ENCODE measurements at regions not wholly inside any gene's neighbourhood (a gene's known extent, or its start where the extent isn't known, plus 50 kb on each side); places are given as distances from the start of the nearest gene placed in this dataset.

GRCh38 chr1:192022827-192023226 is 135.4 kb upstream of the RGS18 start:
- TF ChIP-seq CTCF (IDR thresholded peaks at IDR 0.05): no peak

GRCh38 chr1:192024881-192025280 is 133.4 kb upstream of the RGS18 start:
- no peak overlapping the region for H3K4me3 ChIP-seq
- no peak for DNase-seq
- no peaks in the 10 kb centered on the region for H3K9me3 ChIP-seq
- intact Hi-C loops (cut with DNase I): no loop called here
- H3K27ac ChIP-seq: no peak overlapping the region
- ATAC-seq: no peak
- H3K27me3 ChIP-seq: no peaks in the 10 kb centered on the region
- H3K4me1 ChIP-seq: no peaks in the 10 kb centered on the region
- no peaks in the 10 kb centered on the region for H3K36me3 ChIP-seq
- TF ChIP-seq CTCF (IDR thresholded peaks at IDR 0.05): no peak

More at GRCh38 chr1:192022827-192023226, 135.4 kb upstream of the RGS18 start:
- ATAC-seq: no peak
- Histone ChIP-seq H3K36me3 (no peaks in the 10 kb centered on the region), H3K27ac (no peak overlapping the region), H3K27me3 (no peaks in the 10 kb centered on the region), H3K4me1 (no peaks in the 10 kb centered on the region), H3K9me3 (no peaks in the 10 kb centered on the region), H3K4me3 (no peak overlapping the region)
- no peak for DNase-seq
- intact Hi-C loops (cut with DNase I): no loop called here

- no peaks in the 10 kb centered on the region for H3K9me3 ChIP-seq
- ATAC-seq: peak; percentile 39
- intact Hi-C loops (cut with DNase I): no loop called here
- H3K4me3 ChIP-seq: no peak overlapping the region
- H3K27ac ChIP-seq: no peak overlapping the region
- no peaks in the 10 kb centered on the region for H3K27me3 ChIP-seq
- TF ChIP-seq CTCF (IDR thresholded peaks at IDR 0.05): no peak
- H3K4me1 ChIP-seq: no peaks in the 10 kb centered on the region
- no peaks in the 10 kb centered on the region for H3K36me3 ChIP-seq
- no peak for DNase-seq
Measured at GRCh38 chr1:192038567-192038966, 119.7 kb upstream of the RGS18 start.

GRCh38 chr1:192045131-192045530 is 113.1 kb upstream of the RGS18 start:
- Histone ChIP-seq H3K27ac (no peak overlapping the region), H3K27me3 (no peaks in the 10 kb centered on the region), H3K4me3 (no peak overlapping the region), H3K9me3 (no peaks in the 10 kb centered on the region), H3K36me3 (no peaks in the 10 kb centered on the region), H3K4me1 (no peaks in the 10 kb centered on the region)
- intact Hi-C loops (cut with DNase I): no loop called here
- TF ChIP-seq CTCF (IDR thresholded peaks at IDR 0.05): no peak
- ATAC-seq: no peak
- no peak for DNase-seq

GRCh38 chr1:192053531-192053971 is 104.7 kb upstream of the RGS18 start:
- Histone ChIP-seq H3K27ac (no peak overlapping the region), H3K4me3 (no peak overlapping the region), H3K9me3 (no peaks in the 10 kb centered on the region), H3K36me3 (no peaks in the 10 kb centered on the region), H3K4me1 (no peaks in the 10 kb centered on the region), H3K27me3 (no peaks in the 10 kb centered on the region)
- ATAC-seq (no peak), DNase-seq (no peak)
- TF ChIP-seq CTCF (IDR thresholded peaks at IDR 0.05): no peak
- intact Hi-C loops (cut with DNase I): no loop called here

- intact Hi-C loops (cut with DNase I): no loop called here
- H3K4me3 ChIP-seq: no peak overlapping the region
- H3K9me3 ChIP-seq: no peaks in the 10 kb centered on the region
- no peak for TF ChIP-seq CTCF (IDR thresholded peaks at IDR 0.05)
- H3K27me3 ChIP-seq: no peaks in the 10 kb centered on the region
- no peak overlapping the region for H3K27ac ChIP-seq
- no peaks in the 10 kb centered on the region for H3K4me1 ChIP-seq
- DNase-seq (no peak), ATAC-seq (no peak)
- no peaks in the 10 kb centered on the region for H3K36me3 ChIP-seq
Measured at GRCh38 chr1:192057766-192058165, 100.5 kb upstream of the RGS18 start.
